GM21423 (cell line): ENCODE measurements at regions not wholly inside any gene's neighbourhood (a gene's known extent, or its start where the extent isn't known, plus 50 kb on each side); places are given as distances from the start of the nearest gene placed in this dataset.

ENCODE experiments used
- ATAC-seq: cut with Tn5 transposase; IDR thresholded peaks from one replicate; pipeline ENCODE4 v1.9.1; 2021; ENCODE audit warnings: mild to moderate bottlenecking, moderate library complexity; ENCODE audit not compliant: unreplicated experiment

- no peak for ATAC-seq
These were observed 544.5 kb upstream of the CDH11 start for GRCh38 chr16:65666132-65666941.

- no peak for ATAC-seq
These were observed 543.7 kb upstream of the CDH11 start for GRCh38 chr16:65665586-65665985.

- no peak for ATAC-seq
These were observed 541.9 kb upstream of the CDH11 start for GRCh38 chr16:65663774-65664173.

- no peak for ATAC-seq
These were observed 540.4 kb upstream of the CDH11 start for GRCh38 chr16:65662256-65662655.

- ATAC-seq = no peak
These were observed 539.7 kb upstream of the CDH11 start for GRCh38 chr16:65661558-65661957.

GRCh38 chr16:65660390-65660789 lies 538.5 kb upstream of the CDH11 start:
- ATAC-seq = no peak

GRCh38 chr16:65659758-65660157 lies 537.9 kb upstream of the CDH11 start:
- ATAC-seq = no peak

GRCh38 chr16:65658787-65659220 lies 536.9 kb upstream of the CDH11 start:
- no peak for ATAC-seq

- ATAC-seq = no peak
These were observed 536.5 kb upstream of the CDH11 start for GRCh38 chr16:65658349-65658748.

GRCh38 chr16:65657556-65657955 lies 535.7 kb upstream of the CDH11 start:
- ATAC-seq = no peak

- ATAC-seq = no peak
These were observed 535.2 kb upstream of the CDH11 start for GRCh38 chr16:65657071-65657494.

GRCh38 chr16:65655802-65656201 lies 533.9 kb upstream of the CDH11 start:
- ATAC-seq = no peak

- ATAC-seq = no peak
These were observed 526.2 kb upstream of the CDH11 start for GRCh38 chr16:65648101-65648500.

GRCh38 chr16:65644821-65645220 lies 523.0 kb upstream of the CDH11 start:
- ATAC-seq = no peak

- ATAC-seq = no peak
These were observed 520.0 kb upstream of the CDH11 start for GRCh38 chr16:65641762-65642289.

- no peak for ATAC-seq
These were observed 519.3 kb upstream of the CDH11 start for GRCh38 chr16:65641049-65641761.

- no peak for ATAC-seq
These were observed 513.0 kb upstream of the CDH11 start for GRCh38 chr16:65634833-65635232.

- no peak for ATAC-seq
These were observed 512.4 kb upstream of the CDH11 start for GRCh38 chr16:65634291-65634690.

GRCh38 chr16:65624666-65625065 lies 502.8 kb upstream of the CDH11 start:
- ATAC-seq = no peak

GRCh38 chr16:65624229-65624628 lies 502.4 kb upstream of the CDH11 start:
- no peak for ATAC-seq

- no peak for ATAC-seq
These were observed 501.0 kb upstream of the CDH11 start for GRCh38 chr16:65622871-65623270.

- no peak for ATAC-seq
These were observed 500.3 kb upstream of the CDH11 start for GRCh38 chr16:65622151-65622550.
